Cardiac muscle cell (in vitro differentiated cells and primary cell): ENCODE measurements at regions not wholly inside any gene's neighbourhood (a gene's known extent, or its start where the extent isn't known, plus 50 kb on each side); places are given as distances from the start of the nearest gene placed in this dataset.

Source experiments
- DNase-seq, 2 donors: peaks; one replicate each; pipeline versions ENCODE4 v3.0.0 to v3.0.0-alpha.2; 2010 to 2017; ENCODE audit warnings: low read depth in 1 of 2, low spot score in 1 of 2
- H3K27ac ChIP-seq: fragments of 200-600 bp; sonication (generic); 2 replicates; pipeline ENCODE4 v1.5.1; 2016
- H3K27me3 ChIP-seq: fragments of 200-600 bp; sonication (generic); 2 replicates; pipeline ENCODE4 v1.6.0; 2016; ENCODE audit warnings: control low read depth
- H3K36me3 ChIP-seq: fragments of 200-600 bp; sonication (generic); 2 replicates; pipeline ENCODE4 v1.5.1; 2016; ENCODE audit warnings: control low read depth
- H3K4me1 ChIP-seq: fragments of 200-600 bp; sonication (generic); 2 replicates; pipeline ENCODE4 v1.8.1; 2017; ENCODE audit warnings: low read depth, mild to moderate bottlenecking, mixed run types
- H3K4me3 ChIP-seq: fragments of 200-600 bp; sonication (generic); 2 replicates; pipeline ENCODE4 v1.5.1; 2016; ENCODE audit warnings: mild to moderate bottlenecking
- H3K9me3 ChIP-seq: fragments of 200-600 bp; sonication (generic); 2 replicates; pipeline ENCODE4 v1.5.1; 2017; ENCODE audit warnings: low read depth, mild to moderate bottlenecking, control low read depth
- TF ChIP-seq, protein P1 (sequence below): IDR thresholded peaks from 2 replicates; pipeline ENCODE4 v1.5.1; 2012; ENCODE audit warnings: low read depth, mild to moderate bottlenecking, low read length

DNA sequence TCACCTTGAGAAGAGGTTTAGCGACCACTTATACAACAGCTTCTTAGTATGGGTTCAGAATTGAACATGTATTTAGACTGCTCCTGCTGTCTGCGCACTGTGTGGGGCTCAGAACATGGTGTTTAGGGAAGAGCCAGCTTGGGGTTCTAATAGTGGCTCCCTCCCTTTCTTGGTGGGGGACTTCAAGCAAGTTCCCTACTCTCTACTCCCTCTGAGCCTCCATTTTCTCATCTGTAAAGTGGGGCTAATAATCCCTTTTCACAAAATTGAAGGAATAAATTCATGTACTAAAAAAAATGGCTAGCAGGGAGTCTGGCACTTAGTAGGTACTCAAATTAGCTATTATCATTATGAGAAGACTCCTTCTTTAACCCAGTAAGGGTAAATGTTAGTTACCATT is 97.5 kb upstream of the SPATA12 start:
- H3K36me3 ChIP-seq = no peaks in the 10 kb centered on the region
- H3K4me1 ChIP-seq = no peaks in the 10 kb centered on the region
- TF ChIP-seq, protein P1, sequence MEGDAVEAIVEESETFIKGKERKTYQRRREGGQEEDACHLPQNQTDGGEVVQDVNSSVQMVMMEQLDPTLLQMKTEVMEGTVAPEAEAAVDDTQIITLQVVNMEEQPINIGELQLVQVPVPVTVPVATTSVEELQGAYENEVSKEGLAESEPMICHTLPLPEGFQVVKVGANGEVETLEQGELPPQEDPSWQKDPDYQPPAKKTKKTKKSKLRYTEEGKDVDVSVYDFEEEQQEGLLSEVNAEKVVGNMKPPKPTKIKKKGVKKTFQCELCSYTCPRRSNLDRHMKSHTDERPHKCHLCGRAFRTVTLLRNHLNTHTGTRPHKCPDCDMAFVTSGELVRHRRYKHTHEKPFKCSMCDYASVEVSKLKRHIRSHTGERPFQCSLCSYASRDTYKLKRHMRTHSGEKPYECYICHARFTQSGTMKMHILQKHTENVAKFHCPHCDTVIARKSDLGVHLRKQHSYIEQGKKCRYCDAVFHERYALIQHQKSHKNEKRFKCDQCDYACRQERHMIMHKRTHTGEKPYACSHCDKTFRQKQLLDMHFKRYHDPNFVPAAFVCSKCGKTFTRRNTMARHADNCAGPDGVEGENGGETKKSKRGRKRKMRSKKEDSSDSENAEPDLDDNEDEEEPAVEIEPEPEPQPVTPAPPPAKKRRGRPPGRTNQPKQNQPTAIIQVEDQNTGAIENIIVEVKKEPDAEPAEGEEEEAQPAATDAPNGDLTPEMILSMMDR = no peak

DNA sequence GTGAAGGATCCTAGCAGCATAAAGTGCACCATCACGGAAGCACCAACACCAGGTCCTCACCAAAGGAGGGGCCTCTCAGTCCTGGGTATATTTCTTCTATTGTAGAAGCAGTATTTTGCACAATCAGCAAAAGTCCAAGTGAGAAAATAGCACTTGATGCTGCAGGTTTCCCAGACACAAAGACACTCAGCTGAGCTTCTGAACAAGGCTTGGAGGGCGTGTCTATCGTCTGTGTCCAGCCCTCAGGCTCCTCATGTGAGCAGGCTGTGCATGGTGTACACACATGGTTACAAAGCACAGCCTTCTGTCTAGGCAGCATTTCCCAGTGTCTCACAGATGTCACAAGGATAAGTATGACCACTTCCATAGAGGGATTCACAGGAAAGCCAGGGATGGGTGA is 98.3 kb upstream of the SPATA12 start:
- no peak for DNase-seq
- no peak overlapping the region for H3K4me3 ChIP-seq
- H3K27me3 ChIP-seq = no peaks in the 10 kb centered on the region
- TF ChIP-seq, protein P1 = no peak
- no peaks in the 10 kb centered on the region for H3K36me3 ChIP-seq
- no peaks in the 10 kb centered on the region for H3K9me3 ChIP-seq
- no peaks in the 10 kb centered on the region for H3K4me1 ChIP-seq
- H3K27ac ChIP-seq = no peak overlapping the region

More for the DNA sequence above, 97.5 kb upstream of the SPATA12 start:
- Histone ChIP-seq H3K27me3 (no peaks in the 10 kb centered on the region), H3K27ac (no peak overlapping the region), H3K9me3 (no peaks in the 10 kb centered on the region), H3K4me3 (no peak overlapping the region)
- DNase-seq = no peak

DNA sequence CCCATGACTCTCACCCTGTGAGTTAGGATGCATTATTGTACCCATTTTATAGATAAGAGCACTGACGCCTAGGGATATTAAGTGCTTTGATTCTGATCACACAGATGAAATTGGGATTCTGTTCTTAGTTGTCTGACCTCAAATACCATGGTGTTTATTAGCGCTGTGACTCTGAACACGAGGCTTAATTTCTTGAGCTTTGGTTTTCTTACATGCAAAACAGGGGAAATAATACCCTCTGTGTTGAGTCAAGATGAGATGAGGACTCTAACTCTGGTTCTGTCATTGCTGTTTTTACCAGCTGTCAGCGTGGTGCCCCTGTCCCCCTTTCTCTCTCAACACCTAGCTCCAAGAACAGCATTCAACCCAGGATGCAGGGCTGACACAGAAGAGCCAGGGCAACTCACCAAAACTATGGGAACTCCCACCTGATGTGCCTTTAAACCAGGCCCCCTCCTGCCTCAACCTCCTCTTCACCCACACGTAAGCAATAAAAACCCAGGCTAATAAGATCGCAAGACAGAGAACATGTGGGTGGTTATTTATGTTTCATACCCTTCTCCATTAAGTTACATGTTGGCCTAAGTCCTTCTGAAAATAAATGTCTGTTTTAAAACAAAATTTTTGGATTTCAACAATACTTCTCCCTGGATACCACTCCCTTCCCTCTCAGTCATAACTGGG is 100.1 kb upstream of the SPATA12 start:
- Histone ChIP-seq H3K4me1 (no peaks in the 10 kb centered on the region), H3K36me3 (no peaks in the 10 kb centered on the region), H3K27me3 (no peaks in the 10 kb centered on the region), H3K9me3 (no peaks in the 10 kb centered on the region), H3K4me3 (no peak overlapping the region), H3K27ac (no peak overlapping the region)
- TF ChIP-seq, protein P1 = no peak
- no peak for DNase-seq

GRCh38 chr3:56958879-56959278 is 101.6 kb upstream of the SPATA12 start:
- TF ChIP-seq, protein P1 = no peak
- no peaks in the 10 kb centered on the region for H3K36me3 ChIP-seq

GRCh38 chr3:56957522-56957921 is 102.9 kb upstream of the SPATA12 start:
- TF ChIP-seq, protein P1 = no peak
- DNase-seq = no peak
- H3K27ac ChIP-seq = no peak overlapping the region

More at GRCh38 chr3:56958879-56959278, 101.6 kb upstream of the SPATA12 start:
- no peak for DNase-seq
- H3K4me3 ChIP-seq = no peak overlapping the region
- H3K4me1 ChIP-seq = no peaks in the 10 kb centered on the region
- no peak overlapping the region for H3K27ac ChIP-seq
- no peaks in the 10 kb centered on the region for H3K27me3 ChIP-seq
- H3K9me3 ChIP-seq = no peaks in the 10 kb centered on the region

DNA sequence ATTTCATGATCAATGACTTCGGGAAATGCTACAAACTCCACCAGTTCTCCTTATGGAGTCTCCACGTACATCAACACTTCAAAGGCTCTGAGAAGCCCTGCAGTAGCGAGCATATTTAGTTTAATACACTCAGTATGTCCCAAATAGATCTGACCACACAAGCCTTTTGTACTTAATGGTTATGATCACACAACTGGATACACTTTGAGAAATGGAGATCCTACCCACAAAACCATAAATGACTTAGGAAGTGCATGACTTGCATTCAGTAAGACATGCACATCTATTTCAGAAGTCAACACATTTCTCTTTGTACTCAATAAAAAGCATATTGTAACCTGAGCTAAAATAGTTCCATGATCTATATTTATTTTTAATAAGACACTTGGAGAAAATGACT is 103.6 kb upstream of the SPATA12 start:
- no peaks in the 10 kb centered on the region for H3K4me1 ChIP-seq
- H3K4me3 ChIP-seq = no peak overlapping the region
- no peak for DNase-seq
- TF ChIP-seq, protein P1 = no peak
- no peaks in the 10 kb centered on the region for H3K27me3 ChIP-seq
- H3K36me3 ChIP-seq = no peaks in the 10 kb centered on the region
- no peak overlapping the region for H3K27ac ChIP-seq
- no peaks in the 10 kb centered on the region for H3K9me3 ChIP-seq

More at GRCh38 chr3:56957522-56957921, 102.9 kb upstream of the SPATA12 start:
- no peaks in the 10 kb centered on the region for H3K9me3 ChIP-seq
- H3K4me3 ChIP-seq = no peak overlapping the region
- no peaks in the 10 kb centered on the region for H3K36me3 ChIP-seq
- H3K4me1 ChIP-seq = no peaks in the 10 kb centered on the region
- no peaks in the 10 kb centered on the region for H3K27me3 ChIP-seq
